Lung (tissue), 11 donors: ENCODE measurements at regions not wholly inside any gene's neighbourhood (a gene's known extent, or its start where the extent isn't known, plus 50 kb on each side); places are given as distances from the start of the nearest gene placed in this dataset.

ENCODE experiments used
- ATAC-seq: fragments of 200-7000 bp; cut with Tn5 transposase; one replicate; pipeline ENCODE4 v1.9.1; 2020; ENCODE audit warnings: moderate number of reproducible peaks; ENCODE audit not compliant: insufficient read depth, low FRiP score
- DNase-seq, 3 donors: peaks; one replicate each; pipeline ENCODE4 v3.0.0-alpha.2; 2013 to 2017
- H3K27ac ChIP-seq, 2 donors: one replicate each; pipeline ENCODE4 v1.5.1; 2013; ENCODE audit warnings: mild to moderate bottlenecking in 2 of 2, moderate library complexity in 2 of 2, control low read depth in 1 of 2, inconsistent platforms in 1 of 2, low read depth in 1 of 2, low read length in 1 of 2
- H3K27me3 ChIP-seq, 3 donors: one replicate each; pipeline ENCODE4 v1.5.1; 2013; ENCODE audit warnings: low read length in 2 of 3; ENCODE audit not compliant: control insufficient read depth in 3 of 3, insufficient read depth in 3 of 3
- H3K36me3 ChIP-seq, 4 donors: one replicate each; pipeline ENCODE4 v1.5.1; 2013; ENCODE audit warnings: low read length in 4 of 4, mild to moderate bottlenecking in 1 of 4, moderate library complexity in 1 of 4; ENCODE audit not compliant: control insufficient read depth in 4 of 4, insufficient read depth in 4 of 4
- H3K4me1 ChIP-seq, 5 donors: one replicate each; pipeline ENCODE4 v1.5.1; 2013; ENCODE audit warnings: low read length in 5 of 5, mild to moderate bottlenecking in 2 of 5, moderate library complexity in 1 of 5; ENCODE audit not compliant: control insufficient read depth in 5 of 5, insufficient read depth in 5 of 5
- H3K4me3 ChIP-seq: one replicate; pipeline ENCODE4 v1.5.1; 2013; ENCODE audit warnings: mild to moderate bottlenecking, control low read depth, moderate library complexity
- H3K9ac ChIP-seq, 2 donors: one replicate each; pipeline ENCODE4 v1.5.1; 2013; ENCODE audit warnings: low read length in 2 of 2, control low read depth in 1 of 2; ENCODE audit not compliant: insufficient read depth in 1 of 2
- H3K9me3 ChIP-seq, 4 donors: one replicate each; pipeline ENCODE4 v1.5.1; 2013; ENCODE audit warnings: low read length in 3 of 4, mild to moderate bottlenecking in 1 of 4, moderate library complexity in 1 of 4; ENCODE audit not compliant: control insufficient read depth in 4 of 4, insufficient read depth in 3 of 4
- CTCF ChIP-seq: IDR thresholded peaks from 2 replicates; pipeline ENCODE4 v1.5.1; 2012; ENCODE audit warnings: mild to moderate bottlenecking; ENCODE audit errors: control extremely low read depth, extremely low read depth
- WGBS, 2 donors: extraction: QIAGEN DNeasy Blood & Tissue Kit; methylation state at CpG; one replicate each; pipeline ENCODE4 v1.1.7; 2013; 5-methylcytosine and 5-hydroxymethylcytosine counted together
- donor health status: control.
- donor health status: control.
- donor health status: Bipolar disorder and iron deficiency.
- donor health status: healthy.
- donor health status: DM: yes; HTN: yes; CAD: no.

- Histone ChIP-seq H3K36me3 (no peaks in the 10 kb centered on the region), H3K27ac (no peak overlapping the region), H3K4me1 (no peaks in the 10 kb centered on the region), H3K9ac (no peak overlapping the region), H3K4me3 (no peak overlapping the region), H3K9me3 (no peaks in the 10 kb centered on the region), H3K27me3 (no peaks in the 10 kb centered on the region)
- TF ChIP-seq CTCF, result no peak
- ATAC-seq (no peak), DNase-seq (peak in 2 of 3 donors; percentile 24 to 60)
- 64 to 80% methylated on average over 1 of the region's 1 CpG for WGBS, 2 donors
Observed at GRCh38 chr6:140670021-140670420, 1295.6 kb upstream of the CITED2 start.

- ATAC-seq, result no peak
- no peak overlapping the region for H3K27ac ChIP-seq
- H3K4me3 ChIP-seq, result no peak overlapping the region
- H3K4me1 ChIP-seq, result no peaks in the 10 kb centered on the region
- no peak overlapping the region for H3K9ac ChIP-seq
- peak in 1 of 3 donors; percentile 13 for DNase-seq
- no peak for TF ChIP-seq CTCF
- WGBS, 2 donors, result 85 to 93% methylated on average over 3 of the region's 3 CpGs
- H3K27me3 ChIP-seq, result no peaks in the 10 kb centered on the region
- H3K9me3 ChIP-seq, result no peaks in the 10 kb centered on the region
- no peaks in the 10 kb centered on the region for H3K36me3 ChIP-seq
Observed at GRCh38 chr6:140669321-140669720, 1294.9 kb upstream of the CITED2 start.

- WGBS, 2 donors, result 96 to 99% methylated on average over 2 of the region's 2 CpGs
- H3K9me3 ChIP-seq, result no peaks in the 10 kb centered on the region
- no peaks in the 10 kb centered on the region for H3K36me3 ChIP-seq
- no peak for ATAC-seq
- DNase-seq, result no peak
- no peak overlapping the region for H3K4me3 ChIP-seq
- H3K27ac ChIP-seq, result no peak overlapping the region
- no peaks in the 10 kb centered on the region for H3K27me3 ChIP-seq
- H3K9ac ChIP-seq, result no peak overlapping the region
- TF ChIP-seq CTCF, result no peak
- H3K4me1 ChIP-seq, result no peaks in the 10 kb centered on the region
Observed at GRCh38 chr6:140663772-140664171, 1289.3 kb upstream of the CITED2 start.

GRCh38 chr6:140663094-140663493 lies 1288.6 kb upstream of the CITED2 start:
- no peak for DNase-seq
- H3K27me3 ChIP-seq, result no peaks in the 10 kb centered on the region
- no peak for TF ChIP-seq CTCF
- no peak overlapping the region for H3K27ac ChIP-seq
- WGBS, 2 donors, result 86 to 94% methylated on average over 2 of the region's 2 CpGs
- no peak for ATAC-seq
- H3K9ac ChIP-seq, result no peak overlapping the region
- H3K4me1 ChIP-seq, result no peaks in the 10 kb centered on the region
- H3K9me3 ChIP-seq, result no peaks in the 10 kb centered on the region
- no peak overlapping the region for H3K4me3 ChIP-seq
- H3K36me3 ChIP-seq, result no peaks in the 10 kb centered on the region
